Neural cell (in vitro differentiated cells): ENCODE measurements at regions not wholly inside any gene's neighbourhood (a gene's known extent, or its start where the extent isn't known, plus 50 kb on each side); places are given as distances from the start of the nearest gene placed in this dataset.

Experiments
- H2AFZ ChIP-seq: fragments of 200-600, 300-800 bp; sonication (generic), shearing (Covaris generic); 2 replicates; pipeline ENCODE4 v1.6.0; 2014; ENCODE audit warnings: low read depth, mild to moderate bottlenecking, antibody characterized with exemption, low read length, moderate library complexity
- H3F3A ChIP-seq: fragments of 200-600 bp; shearing (Covaris generic); 2 replicates; pipeline ENCODE4 v1.6.1; 2016; ENCODE audit warnings: mild to moderate bottlenecking, moderate library complexity, mixed read lengths, antibody characterized with exemption, low read length; ENCODE audit not compliant: insufficient read depth, poor library complexity, severe bottlenecking
- H3K27ac ChIP-seq: fragments of 200-600, 300-800 bp; sonication (generic), shearing (Covaris generic); 2 replicates; pipeline ENCODE4 v1.5.1; 2014; ENCODE audit warnings: mild to moderate bottlenecking, low read length, moderate library complexity
- H3K27me3 ChIP-seq: fragments of 300-800, 200-600 bp; sonication (generic), shearing (Covaris generic); 2 replicates; pipeline ENCODE4 v1.6.0; 2014; ENCODE audit warnings: mild to moderate bottlenecking, low read depth, low read length, moderate library complexity; ENCODE audit not compliant: insufficient read depth
- H3K36me3 ChIP-seq: fragments of 300-800, 200-600 bp; sonication (generic), shearing (Covaris generic); 2 replicates; pipeline ENCODE4 v1.5.1; 2014; ENCODE audit warnings: mild to moderate bottlenecking, antibody characterized with exemption, low read length, moderate library complexity; ENCODE audit not compliant: insufficient read depth
- H3K4me2 ChIP-seq: fragments of 300-800, 200-600 bp; sonication (generic), shearing (Covaris generic); 2 replicates; pipeline ENCODE4 v1.6.0; 2014; ENCODE audit warnings: mild to moderate bottlenecking, low read length
- H3K4me3 ChIP-seq: fragments of 300-800, 200-600 bp; sonication (generic), shearing (Covaris generic); 2 replicates; pipeline ENCODE4 v1.5.1; 2014; ENCODE audit warnings: mild to moderate bottlenecking, low read length, moderate library complexity
- H3K79me2 ChIP-seq: fragments of 200-600 bp; shearing (Covaris generic); replicated peaks from 2 replicates; pipeline ENCODE4 v1.6.0; 2014; ENCODE audit warnings: mild to moderate bottlenecking, low read length, moderate library complexity; ENCODE audit not compliant: insufficient read depth
- H3K9ac ChIP-seq: fragments of 300-800, 200-600 bp; sonication (generic), shearing (Covaris generic); 2 replicates; pipeline ENCODE4 v1.6.1; 2016; ENCODE audit warnings: mild to moderate bottlenecking, low read length, mixed read lengths
- H3K9me2 ChIP-seq: fragments of 200-600 bp; shearing (Covaris generic); 2 replicates; pipeline ENCODE4 v1.6.1; 2016; ENCODE audit warnings: mild to moderate bottlenecking, low read length, mixed read lengths; ENCODE audit not compliant: insufficient read depth
- H3K9me3 ChIP-seq: fragments of 200-600, 300-800 bp; sonication (generic), shearing (Covaris generic); 2 replicates; pipeline ENCODE4 v1.6.1; 2016; ENCODE audit warnings: mild to moderate bottlenecking, mixed run types, low read length, moderate library complexity, mixed read lengths
- H4K20me1 ChIP-seq: fragments of 200-600 bp; shearing (Covaris generic); 2 replicates; pipeline ENCODE4 v1.6.1; 2016; ENCODE audit warnings: mild to moderate bottlenecking, mixed run types; ENCODE audit not compliant: insufficient read depth
- EP300 ChIP-seq: fragments of 450-650 bp; conservative IDR thresholded peaks from 2 replicates; pipeline ENCODE4 v1.6.1; 2014; ENCODE audit warnings: antibody characterized with exemption, mild to moderate bottlenecking, moderate library complexity; ENCODE audit not compliant: poor library complexity, severe bottlenecking
- EZH2 ChIP-seq: fragments of 200-600, 300-800 bp; shearing (Covaris generic), sonication (generic); IDR thresholded peaks from 2 replicates; pipeline ENCODE4 v1.6.1; 2014; ENCODE audit warnings: antibody characterized with exemption, low read length, borderline replicate concordance, mild to moderate bottlenecking; ENCODE audit not compliant: insufficient read depth, poor library complexity, severe bottlenecking
- MXI1 ChIP-seq: fragments of 450-650 bp; conservative IDR thresholded peaks from 2 replicates; pipeline ENCODE4 v1.6.1; 2014; ENCODE audit warnings: antibody characterized with exemption, mild to moderate bottlenecking; ENCODE audit not compliant: poor library complexity, severe bottlenecking
- POLR2AphosphoS5 ChIP-seq: IDR thresholded peaks from 2 replicates; pipeline ENCODE4 v1.6.1; 2012
- RAD21 ChIP-seq: fragments of 450-650 bp; conservative IDR thresholded peaks from 2 replicates; pipeline ENCODE4 v1.6.1; 2014; ENCODE audit warnings: antibody characterized with exemption, mild to moderate bottlenecking, moderate library complexity
- REST ChIP-seq: IDR thresholded peaks from 2 replicates; pipeline ENCODE4 v1.6.1; 2012; ENCODE audit warnings: borderline replicate concordance
- SMC3 ChIP-seq: fragments of 450-650 bp; conservative IDR thresholded peaks from 2 replicates; pipeline ENCODE4 v1.6.1; 2014; ENCODE audit warnings: antibody characterized with exemption, mild to moderate bottlenecking, moderate library complexity; ENCODE audit not compliant: poor library complexity
- TAF1 ChIP-seq: IDR thresholded peaks from 2 replicates; pipeline ENCODE4 v1.6.1; 2012; ENCODE audit warnings: low read depth
- TF ChIP-seq, protein P1 (sequence below): fragments of 450-650 bp; IDR thresholded peaks from 2 replicates; pipeline ENCODE4 v1.5.1; 2014; ENCODE audit warnings: antibody characterized with exemption, mild to moderate bottlenecking, moderate library complexity; ENCODE audit not compliant: poor library complexity, severe bottlenecking

DNA sequence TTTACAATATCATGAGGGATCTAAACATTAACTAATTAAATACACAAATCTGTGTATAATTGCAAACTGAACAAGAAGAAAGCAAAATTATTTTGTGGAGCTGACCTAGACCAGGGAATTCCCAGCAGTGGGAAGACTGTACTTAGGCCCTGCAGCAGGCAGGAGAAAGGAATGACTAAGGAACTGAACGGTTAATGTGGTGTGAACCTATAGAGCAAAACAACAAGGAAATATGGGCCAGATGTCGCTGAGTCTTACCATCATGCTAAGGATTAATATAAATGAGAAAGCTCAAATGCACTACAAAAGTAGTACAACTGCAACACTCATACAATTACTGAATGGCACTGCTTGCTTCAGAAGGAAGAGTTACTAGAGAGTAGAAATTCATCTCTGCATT is 120.3 kb upstream of the ATXN3L start:
- Histone ChIP-seq H3K36me3 (no peaks in the 10 kb centered on the region), H3K9me2 (no peaks in the 10 kb centered on the region), H3K4me2 (no peak overlapping the region), H3K9ac (no peak overlapping the region), H3K27me3 (no peaks in the 10 kb centered on the region), H3F3A (no peaks in the 10 kb centered on the region), H3K9me3 (no peaks in the 10 kb centered on the region), H3K79me2 (no peaks in the 10 kb centered on the region), H3K4me3 (no peak overlapping the region), H2AFZ (no peak overlapping the region), H3K27ac (no peak overlapping the region), H4K20me1 (no peaks in the 10 kb centered on the region)
- no peak for TF ChIP-seq RAD21
- no peak for TF ChIP-seq TAF1
- TF ChIP-seq EZH2: no peak

DNA sequence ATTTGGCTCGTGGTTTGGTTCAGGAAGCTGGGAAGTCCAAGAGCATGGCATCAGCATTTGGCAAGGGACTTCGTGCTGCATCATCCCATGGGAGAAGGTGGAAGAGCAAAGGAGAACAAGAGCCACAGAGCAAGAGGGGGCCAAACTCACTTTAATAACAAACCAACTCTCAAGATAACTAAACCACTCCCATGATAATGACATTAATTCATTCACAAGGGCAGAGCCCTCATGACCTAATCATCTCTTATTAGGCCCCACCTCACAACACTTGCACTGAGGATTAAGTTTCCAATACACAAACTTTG is 113.4 kb upstream of the ATXN3L start:
- Histone ChIP-seq H4K20me1 (no peaks in the 10 kb centered on the region), H2AFZ (no peak overlapping the region), H3K9me2 (no peaks in the 10 kb centered on the region), H3K27ac (no peak overlapping the region), H3K27me3 (no peaks in the 10 kb centered on the region), H3K4me2 (no peak overlapping the region), H3K9ac (no peak overlapping the region), H3K79me2 (no peaks in the 10 kb centered on the region), H3K4me3 (no peak overlapping the region), H3K36me3 (no peaks in the 10 kb centered on the region), H3F3A (no peaks in the 10 kb centered on the region), H3K9me3 (no peaks in the 10 kb centered on the region)
- TF ChIP-seq POLR2AphosphoS5 (no peak), EP300 (no peak), SMC3 (no peak), REST (no peak), MXI1 (no peak), RAD21 (no peak), TAF1 (no peak), EZH2 (no peak)
- TF ChIP-seq, protein P1, sequence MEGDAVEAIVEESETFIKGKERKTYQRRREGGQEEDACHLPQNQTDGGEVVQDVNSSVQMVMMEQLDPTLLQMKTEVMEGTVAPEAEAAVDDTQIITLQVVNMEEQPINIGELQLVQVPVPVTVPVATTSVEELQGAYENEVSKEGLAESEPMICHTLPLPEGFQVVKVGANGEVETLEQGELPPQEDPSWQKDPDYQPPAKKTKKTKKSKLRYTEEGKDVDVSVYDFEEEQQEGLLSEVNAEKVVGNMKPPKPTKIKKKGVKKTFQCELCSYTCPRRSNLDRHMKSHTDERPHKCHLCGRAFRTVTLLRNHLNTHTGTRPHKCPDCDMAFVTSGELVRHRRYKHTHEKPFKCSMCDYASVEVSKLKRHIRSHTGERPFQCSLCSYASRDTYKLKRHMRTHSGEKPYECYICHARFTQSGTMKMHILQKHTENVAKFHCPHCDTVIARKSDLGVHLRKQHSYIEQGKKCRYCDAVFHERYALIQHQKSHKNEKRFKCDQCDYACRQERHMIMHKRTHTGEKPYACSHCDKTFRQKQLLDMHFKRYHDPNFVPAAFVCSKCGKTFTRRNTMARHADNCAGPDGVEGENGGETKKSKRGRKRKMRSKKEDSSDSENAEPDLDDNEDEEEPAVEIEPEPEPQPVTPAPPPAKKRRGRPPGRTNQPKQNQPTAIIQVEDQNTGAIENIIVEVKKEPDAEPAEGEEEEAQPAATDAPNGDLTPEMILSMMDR: no peak
